Activated CD4-positive, CD25-positive, alpha-beta regulatory T cell treated with anti-CD3 and anti-CD28 coated beads, Interleukin-2, amount 50 U/mL, for 24 hours (primary cell): ENCODE measurements at regions not wholly inside any gene's neighbourhood (a gene's known extent, or its start where the extent isn't known, plus 50 kb on each side); places are given as distances from the start of the nearest gene placed in this dataset.

Experiments used
- ATAC-seq, 2 donors: fragments of 150-1000 bp; cut with Tn5 transposase; one replicate each; pipeline ENCODE4 v1.10.0; 2021; ENCODE audit warnings: mild to moderate bottlenecking in 1 of 2, moderate library complexity in 1 of 2

- ATAC-seq = no peak
These were observed 60.1 kb downstream of the NABP1 start for GRCh38 chr2:191738003-191738402.

GRCh38 chr2:191738667-191739066 is 60.7 kb downstream of the NABP1 start:
- no peak for ATAC-seq

GRCh38 chr2:191739194-191739593 is 61.3 kb downstream of the NABP1 start:
- ATAC-seq = no peak

GRCh38 chr2:191740016-191740419 is 62.1 kb downstream of the NABP1 start:
- ATAC-seq = peak; percentile 92

GRCh38 chr2:191740759-191741158 is 62.8 kb downstream of the NABP1 start:
- ATAC-seq = no peak

GRCh38 chr2:191746346-191747169 is 68.6 kb downstream of the NABP1 start:
- no peak for ATAC-seq

- no peak for ATAC-seq
These were observed 69.2 kb downstream of the NABP1 start for GRCh38 chr2:191747170-191747530.

GRCh38 chr2:191748059-191748461 is 70.1 kb downstream of the NABP1 start:
- ATAC-seq = peak; percentile 33 to 49

- peak; percentile 63 to 64 for ATAC-seq
These were observed 70.7 kb downstream of the NABP1 start for GRCh38 chr2:191748528-191749180.

GRCh38 chr2:191749181-191749540 is 71.2 kb downstream of the NABP1 start:
- no peak for ATAC-seq

GRCh38 chr2:191754103-191754502 is 76.2 kb downstream of the NABP1 start:
- ATAC-seq = no peak

GRCh38 chr2:191756761-191757160 is 78.8 kb downstream of the NABP1 start:
- ATAC-seq = no peak

- no peak for ATAC-seq
These were observed 79.3 kb downstream of the NABP1 start for GRCh38 chr2:191757208-191757607.

- peak; percentile 98 to 99 for ATAC-seq
These were observed 80.9 kb downstream of the NABP1 start for GRCh38 chr2:191758518-191759507.

- ATAC-seq = no peak
These were observed 81.7 kb downstream of the NABP1 start for GRCh38 chr2:191759680-191760079.

- ATAC-seq = no peak
These were observed 82.8 kb downstream of the NABP1 start for GRCh38 chr2:191760655-191761262.

GRCh38 chr2:191773136-191773535 is 73.8 kb downstream of the CAVIN2 start:
- no peak for ATAC-seq

- ATAC-seq = no peak
These were observed 69.5 kb downstream of the CAVIN2 start for GRCh38 chr2:191777351-191777750.

- ATAC-seq = no peak
These were observed 68.8 kb downstream of the CAVIN2 start for GRCh38 chr2:191778041-191778440.

GRCh38 chr2:191782351-191782750 is 64.5 kb downstream of the CAVIN2 start:
- no peak for ATAC-seq

GRCh38 chr2:191783416-191783815 is 63.5 kb downstream of the CAVIN2 start:
- ATAC-seq = no peak
